ENCODE measurements at regions not wholly inside any gene's neighbourhood (a gene's known extent, or its start where the extent isn't known, plus 50 kb on each side); places are given as distances from the start of the nearest gene placed in this dataset.

GRCh38 chrX:5775846-5776430, 452.7 kb downstream of the NLGN4X start:
- TF ChIP-seq, protein P1, sequence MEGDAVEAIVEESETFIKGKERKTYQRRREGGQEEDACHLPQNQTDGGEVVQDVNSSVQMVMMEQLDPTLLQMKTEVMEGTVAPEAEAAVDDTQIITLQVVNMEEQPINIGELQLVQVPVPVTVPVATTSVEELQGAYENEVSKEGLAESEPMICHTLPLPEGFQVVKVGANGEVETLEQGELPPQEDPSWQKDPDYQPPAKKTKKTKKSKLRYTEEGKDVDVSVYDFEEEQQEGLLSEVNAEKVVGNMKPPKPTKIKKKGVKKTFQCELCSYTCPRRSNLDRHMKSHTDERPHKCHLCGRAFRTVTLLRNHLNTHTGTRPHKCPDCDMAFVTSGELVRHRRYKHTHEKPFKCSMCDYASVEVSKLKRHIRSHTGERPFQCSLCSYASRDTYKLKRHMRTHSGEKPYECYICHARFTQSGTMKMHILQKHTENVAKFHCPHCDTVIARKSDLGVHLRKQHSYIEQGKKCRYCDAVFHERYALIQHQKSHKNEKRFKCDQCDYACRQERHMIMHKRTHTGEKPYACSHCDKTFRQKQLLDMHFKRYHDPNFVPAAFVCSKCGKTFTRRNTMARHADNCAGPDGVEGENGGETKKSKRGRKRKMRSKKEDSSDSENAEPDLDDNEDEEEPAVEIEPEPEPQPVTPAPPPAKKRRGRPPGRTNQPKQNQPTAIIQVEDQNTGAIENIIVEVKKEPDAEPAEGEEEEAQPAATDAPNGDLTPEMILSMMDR (IDR thresholded peaks at IDR 0.05): no peak
- TF ChIP-seq POLR2A (IDR thresholded peaks at IDR 0.05): no peak
